GM13977 (cell line): ENCODE measurements at regions not wholly inside any gene's neighbourhood (a gene's known extent, or its start where the extent isn't known, plus 50 kb on each side); places are given as distances from the start of the nearest gene placed in this dataset.

Source experiments
- DNase-seq: peaks from one replicate; pipeline ENCODE4 v3.0.0; 2012; ENCODE audit warnings: low spot score
- in situ Hi-C: fragments of 300-500 bp; cut with MboI; formaldehyde crosslinking; loops from one replicate; pipeline ENCODE4 v1.12.0; 2022; ENCODE audit warnings: low sequenced_read_pairs, low pct_unique_long_range_greater_than_20kb, mixed read lengths, inconsistent platforms; ENCODE audit not compliant: unreplicated experiment
- TF ChIP-seq, protein P1 (sequence below): IDR thresholded peaks from 2 replicates; pipeline ENCODE4 v1.5.1; 2012; ENCODE audit warnings: mild to moderate bottlenecking, control low read depth; ENCODE audit not compliant: insufficient read depth; ENCODE audit errors: extremely low read depth, missing control alignments

DNA sequence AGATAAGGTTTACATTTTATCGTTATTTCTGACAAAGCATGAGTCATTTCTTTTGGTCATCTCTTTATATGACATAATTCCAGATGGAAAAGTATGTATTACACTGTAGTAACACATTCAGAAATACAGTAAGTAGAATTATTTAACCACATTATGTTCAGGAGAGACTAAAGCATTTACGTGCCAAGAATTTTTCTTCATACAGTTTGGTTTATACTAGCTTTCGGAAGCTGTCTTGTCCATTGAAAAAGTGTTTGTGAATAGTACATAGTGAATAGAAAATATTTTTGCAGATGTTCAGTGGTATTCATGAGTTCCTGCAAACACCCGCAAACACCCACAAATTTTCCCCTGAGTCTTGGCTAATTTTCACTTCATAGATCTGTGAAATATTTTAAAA, 1033.0 kb upstream of the INTU start:
- no peak for DNase-seq
- in situ Hi-C loops: no loop called here
- TF ChIP-seq, protein P1, sequence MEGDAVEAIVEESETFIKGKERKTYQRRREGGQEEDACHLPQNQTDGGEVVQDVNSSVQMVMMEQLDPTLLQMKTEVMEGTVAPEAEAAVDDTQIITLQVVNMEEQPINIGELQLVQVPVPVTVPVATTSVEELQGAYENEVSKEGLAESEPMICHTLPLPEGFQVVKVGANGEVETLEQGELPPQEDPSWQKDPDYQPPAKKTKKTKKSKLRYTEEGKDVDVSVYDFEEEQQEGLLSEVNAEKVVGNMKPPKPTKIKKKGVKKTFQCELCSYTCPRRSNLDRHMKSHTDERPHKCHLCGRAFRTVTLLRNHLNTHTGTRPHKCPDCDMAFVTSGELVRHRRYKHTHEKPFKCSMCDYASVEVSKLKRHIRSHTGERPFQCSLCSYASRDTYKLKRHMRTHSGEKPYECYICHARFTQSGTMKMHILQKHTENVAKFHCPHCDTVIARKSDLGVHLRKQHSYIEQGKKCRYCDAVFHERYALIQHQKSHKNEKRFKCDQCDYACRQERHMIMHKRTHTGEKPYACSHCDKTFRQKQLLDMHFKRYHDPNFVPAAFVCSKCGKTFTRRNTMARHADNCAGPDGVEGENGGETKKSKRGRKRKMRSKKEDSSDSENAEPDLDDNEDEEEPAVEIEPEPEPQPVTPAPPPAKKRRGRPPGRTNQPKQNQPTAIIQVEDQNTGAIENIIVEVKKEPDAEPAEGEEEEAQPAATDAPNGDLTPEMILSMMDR: no peak

DNA sequence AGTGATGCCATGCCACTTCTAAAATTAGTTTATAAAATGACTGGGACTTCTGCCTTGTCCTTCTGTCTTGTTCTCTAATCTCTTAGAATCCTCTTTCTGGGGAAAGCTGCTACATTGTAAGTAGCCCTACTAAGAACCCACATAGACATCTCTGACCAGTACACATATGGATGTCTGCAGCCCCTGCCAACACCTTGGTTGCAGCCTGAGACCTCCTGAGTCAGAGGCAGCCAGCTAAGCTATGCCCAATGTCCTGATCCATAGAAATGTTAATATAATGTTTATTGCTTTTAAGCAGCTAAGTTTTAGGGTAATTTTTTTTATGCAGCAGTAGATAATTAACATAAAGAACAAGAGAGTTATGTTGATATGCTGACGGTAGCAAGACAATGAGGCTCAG, 1029.5 kb upstream of the INTU start:
- in situ Hi-C loops: no loop called here
- DNase-seq: no peak
- TF ChIP-seq, protein P1: no peak

DNA sequence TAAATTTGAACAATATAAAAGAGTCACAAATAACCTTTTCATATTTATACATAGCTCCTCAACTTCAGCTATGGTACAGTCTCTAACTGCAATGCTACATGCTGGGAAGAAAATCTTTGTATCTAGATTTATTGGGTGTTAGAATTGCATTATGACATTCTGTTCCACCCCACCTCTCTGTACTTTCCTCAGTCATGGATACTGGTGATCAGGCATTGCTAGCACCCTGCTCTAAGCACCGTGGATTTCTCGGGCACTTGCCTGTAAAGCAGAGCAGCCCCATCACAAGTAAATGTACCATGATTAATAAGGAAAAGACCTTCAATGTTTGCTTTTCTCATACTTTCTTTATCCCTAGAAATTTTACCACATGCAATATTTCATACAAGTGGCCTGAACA, 1028.9 kb upstream of the INTU start:
- in situ Hi-C loops: no loop called here
- no peak for DNase-seq

DNA sequence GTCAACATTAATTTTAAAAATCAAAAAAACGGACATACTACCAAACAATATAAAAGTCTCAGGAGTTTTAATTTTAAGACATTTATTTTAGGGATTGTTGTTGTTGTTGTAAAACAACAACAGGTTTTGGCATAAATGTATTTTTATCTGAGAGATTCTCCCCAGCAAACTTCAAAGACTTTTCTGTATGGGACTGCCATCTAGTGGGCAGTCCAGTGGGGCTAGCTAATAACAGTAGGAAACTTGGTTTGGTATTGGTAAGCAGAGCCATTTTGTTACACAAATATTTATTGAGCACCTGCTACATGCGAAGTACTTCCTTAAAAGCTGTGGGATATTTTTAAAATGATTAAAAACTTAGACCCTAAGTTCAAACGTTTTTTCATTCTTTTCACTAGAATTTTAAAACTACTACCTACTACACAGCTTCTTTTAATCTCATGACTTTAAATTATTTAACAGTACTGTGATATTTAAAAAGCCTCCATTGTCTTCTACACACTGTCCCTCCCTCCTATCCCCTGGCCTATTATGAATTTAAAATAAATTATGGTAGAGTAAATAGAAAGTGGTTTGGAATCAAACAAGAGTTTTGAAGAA, 1028.4 kb upstream of the INTU start:
- in situ Hi-C loops: no loop called here
- DNase-seq: peak; percentile 17
- TF ChIP-seq, protein P1: peak; percentile 64

More for the DNA sequence above, 1028.9 kb upstream of the INTU start:
- TF ChIP-seq, protein P1: no peak

DNA sequence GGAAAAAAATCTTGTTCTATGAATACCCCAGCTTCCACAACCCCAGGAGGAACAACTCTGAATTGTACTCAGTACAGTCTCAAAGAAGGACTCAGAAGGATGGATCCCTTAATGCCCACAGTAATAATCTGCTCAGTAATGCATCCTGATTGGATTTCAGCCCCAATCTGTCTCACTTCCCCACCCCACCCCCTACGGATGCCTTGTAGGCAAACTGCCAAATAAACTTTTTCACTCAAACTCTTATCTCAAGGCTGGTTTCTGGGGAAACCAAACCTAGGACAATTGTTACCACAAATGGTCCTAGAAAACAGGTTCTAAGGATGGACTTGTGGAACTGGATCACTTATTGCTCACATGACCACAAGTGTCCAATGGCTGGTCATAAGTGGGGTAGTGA, 1021.8 kb upstream of the INTU start:
- DNase-seq: no peak
- TF ChIP-seq, protein P1: no peak
- in situ Hi-C loops: no loop called here

DNA sequence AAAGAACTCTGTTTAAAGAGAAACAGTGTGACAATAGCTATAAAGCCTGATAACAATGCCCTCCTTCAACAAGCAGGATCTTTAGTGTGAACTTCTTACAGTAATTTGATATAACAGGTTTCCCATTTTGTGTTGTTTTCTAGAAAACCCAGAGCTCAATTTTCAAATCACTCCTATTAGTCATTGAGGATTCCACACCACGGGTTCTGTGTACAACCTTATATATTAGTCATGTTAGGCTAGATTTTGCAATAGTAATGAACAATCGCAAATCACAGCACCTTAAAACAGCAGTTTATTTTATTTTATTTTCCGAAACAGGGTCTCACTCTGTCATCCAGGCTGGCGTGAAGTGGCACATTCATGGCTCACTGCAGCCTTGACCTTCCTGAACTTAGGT, 1020.9 kb upstream of the INTU start:
- no peak for DNase-seq
- in situ Hi-C loops: no loop called here
- TF ChIP-seq, protein P1: no peak
